GM12801 (cell line): ENCODE measurements at regions not wholly inside any gene's neighbourhood (a gene's known extent, or its start where the extent isn't known, plus 50 kb on each side); places are given as distances from the start of the nearest gene placed in this dataset.

ENCODE experiments used
- CTCF ChIP-seq: IDR thresholded peaks from one replicate; pipeline ENCODE4 v1.5.1; 2011; ENCODE audit warnings: control low read depth; ENCODE audit not compliant: insufficient read length; ENCODE audit errors: extremely low read depth

- no peak for TF ChIP-seq CTCF
These were observed 214.4 kb upstream of the ALG10B start for GRCh38 chr12:38102197-38102596.

- TF ChIP-seq CTCF, result no peak
These were observed 206.4 kb upstream of the ALG10B start for GRCh38 chr12:38110026-38110699.

- TF ChIP-seq CTCF, result no peak
These were observed 202.6 kb upstream of the ALG10B start for GRCh38 chr12:38113991-38114390.

GRCh38 chr12:38116968-38117367, 199.6 kb upstream of the ALG10B start:
- TF ChIP-seq CTCF, result no peak

GRCh38 chr12:38118632-38119031, 197.9 kb upstream of the ALG10B start:
- no peak for TF ChIP-seq CTCF

GRCh38 chr12:38120438-38120837, 196.1 kb upstream of the ALG10B start:
- TF ChIP-seq CTCF, result no peak

GRCh38 chr12:38123566-38124246, 192.9 kb upstream of the ALG10B start:
- TF ChIP-seq CTCF, result no peak
